ENCODE measurements at regions not wholly inside any gene's neighbourhood (a gene's known extent, or its start where the extent isn't known, plus 50 kb on each side); places are given as distances from the start of the nearest gene placed in this dataset.

- CTCF ChIA-PET, result no interaction called here
- H3K36me3 ChIP-seq (ENCODE audit: control insufficient read depth in 2 of 2, extremely low read depth in 1 of 2, insufficient read depth in 2 of 2, low read length in 2 of 2), result no peaks in the 10 kb centered on the region
- H3K4me1 ChIP-seq (ENCODE audit: control insufficient read depth, extremely low read depth, insufficient read depth, low read length), result no peaks in the 10 kb centered on the region
- peaks cover 2% of the 10 kb centered on the region for H3K9me3 ChIP-seq (replicated peaks; ENCODE audit: control insufficient read depth, insufficient read depth, low read length)
- H3K9me1 ChIP-seq (replicated peaks; ENCODE audit: control insufficient read depth, extremely low read depth, insufficient read depth, low read length), result no peaks in the 10 kb centered on the region
- POLR2A ChIA-PET, result no interaction called here
- H3K79me2 ChIP-seq (ENCODE audit: control insufficient read depth, insufficient read depth, low read length), result no peaks in the 10 kb centered on the region
- intact Hi-C loops (cut with micrococcal nuclease) (no loop called here), dilution Hi-C loops (cut with MboI; ENCODE audit: extremely low pct_ligation_motif_present, low sequenced_read_pairs) (no loop called here)
- no TSS peak for BruUV-seq (replicated peaks)
- H3K4me3 ChIP-seq (replicated peaks in 1 of 3; ENCODE audit: insufficient read depth in 1 of 3, low read depth in 1 of 3, low read length in 3 of 3), result no peak overlapping the region
- no peak overlapping the region for H2AFZ ChIP-seq (ENCODE audit: low read depth, low read length)
- no peaks in the 10 kb centered on the region for H3K27me3 ChIP-seq (ENCODE audit: control insufficient read depth in 2 of 2, insufficient read depth in 2 of 2, low read length in 2 of 2)
- no peak overlapping the region for H3K4me2 ChIP-seq (ENCODE audit: insufficient read depth, low read length)
- DNase-seq (ENCODE audit: low read depth, low spot score) (no peak), FAIRE-seq (no peak)
- no peak overlapping the region for H3K9ac ChIP-seq (replicated peaks; ENCODE audit: extremely low read depth, insufficient read depth, low read length)
- no peaks in the 10 kb centered on the region for H4K20me1 ChIP-seq (replicated peaks; ENCODE audit: control insufficient read depth, extremely low read depth, insufficient read depth, low read length)
- H3K27ac ChIP-seq (ENCODE audit: insufficient read depth, low read depth, low read length), result no peak overlapping the region
- TF ChIP-seq MYC (IDR thresholded peaks at IDR 0.05; ENCODE audit: low read depth, low read length) (no peak), POLR2A (IDR thresholded peaks at IDR 0.05; ENCODE audit: low read depth, low read length) (no peak), FOS (IDR thresholded peaks at IDR 0.05; ENCODE audit: borderline replicate concordance, insufficient read depth, low read length) (no peak), CTCF (IDR thresholded peaks at IDR 0.05; ENCODE audit: extremely low read depth in 1 of 2, insufficient read depth in 1 of 2, low read depth in 1 of 2, low read length in 2 of 2) (no peak)
These were observed 180.1 kb upstream of the ISX start for GRCh38 chr22:34885852-34886251.

- Histone ChIP-seq H4K20me1 (replicated peaks; ENCODE audit: control insufficient read depth, extremely low read depth, insufficient read depth, low read length) (no peaks in the 10 kb centered on the region), H3K27me3 (ENCODE audit: control insufficient read depth in 2 of 2, insufficient read depth in 2 of 2, low read length in 2 of 2) (no peaks in the 10 kb centered on the region), H2AFZ (ENCODE audit: low read depth, low read length) (no peak overlapping the region), H3K4me1 (ENCODE audit: control insufficient read depth, extremely low read depth, insufficient read depth, low read length) (no peaks in the 10 kb centered on the region), H3K27ac (ENCODE audit: insufficient read depth, low read depth, low read length) (no peak overlapping the region), H3K4me2 (ENCODE audit: insufficient read depth, low read length) (no peak overlapping the region), H3K9ac (replicated peaks; ENCODE audit: extremely low read depth, insufficient read depth, low read length) (no peak overlapping the region), H3K4me3 (replicated peaks in 1 of 3; ENCODE audit: insufficient read depth in 1 of 3, low read depth in 1 of 3, low read length in 3 of 3) (no peak overlapping the region), H3K9me1 (replicated peaks; ENCODE audit: control insufficient read depth, extremely low read depth, insufficient read depth, low read length) (no peaks in the 10 kb centered on the region), H3K36me3 (ENCODE audit: control insufficient read depth in 2 of 2, extremely low read depth in 1 of 2, insufficient read depth in 2 of 2, low read length in 2 of 2) (no peaks in the 10 kb centered on the region), H3K9me3 (replicated peaks; ENCODE audit: control insufficient read depth, insufficient read depth, low read length) (peaks cover 2% of the 10 kb centered on the region), H3K79me2 (ENCODE audit: control insufficient read depth, insufficient read depth, low read length) (no peaks in the 10 kb centered on the region)
- ChIA-PET CTCF (no interaction called here), POLR2A (no interaction called here)
- no peak for DNase-seq (ENCODE audit: low read depth, low spot score)
- no peak for FAIRE-seq
- intact Hi-C loops (cut with micrococcal nuclease), result no loop called here
- dilution Hi-C loops (cut with MboI; ENCODE audit: extremely low pct_ligation_motif_present, low sequenced_read_pairs), result no loop called here
- BruUV-seq (replicated peaks), result no TSS peak
- TF ChIP-seq GATA2 (IDR thresholded peaks at IDR 0.05; ENCODE audit: insufficient read depth, insufficient read length, low read depth, low read length), result no peak
- TF ChIP-seq CTCF (IDR thresholded peaks at IDR 0.05; ENCODE audit: extremely low read depth in 1 of 2, insufficient read depth in 1 of 2, low read depth in 1 of 2, low read length in 2 of 2), result no peak
- no peak for TF ChIP-seq JUN (IDR thresholded peaks at IDR 0.05; ENCODE audit: borderline replicate concordance, insufficient read depth, insufficient read length, low read depth)
- no peak for TF ChIP-seq FOS (IDR thresholded peaks at IDR 0.05; ENCODE audit: borderline replicate concordance, insufficient read depth, low read length)
- no peak for TF ChIP-seq MAX (IDR thresholded peaks at IDR 0.05; ENCODE audit: insufficient read depth, insufficient read length)
- TF ChIP-seq MYC (IDR thresholded peaks at IDR 0.05; ENCODE audit: low read depth, low read length), result no peak
- TF ChIP-seq EZH2 (IDR thresholded peaks at IDR 0.05; ENCODE audit: borderline replicate concordance, low read depth, low read length, severe bottlenecking), result no peak
- TF ChIP-seq POLR2AphosphoS5 (IDR thresholded peaks at IDR 0.05; ENCODE audit: insufficient read depth, low read depth, low read length), result no peak
- TF ChIP-seq POLR2A (IDR thresholded peaks at IDR 0.05; ENCODE audit: low read depth, low read length), result no peak
These were observed 179.6 kb upstream of the ISX start for GRCh38 chr22:34886391-34886790.

Data from endothelial cell of umbilical vein (primary cell).